Osteoblast (primary cell): ENCODE measurements at regions not wholly inside any gene's neighbourhood (a gene's known extent, or its start where the extent isn't known, plus 50 kb on each side); places are given as distances from the start of the nearest gene placed in this dataset.

Source experiments
- DNase-seq: peaks from one replicate; pipeline ENCODE4 v3.0.0; 2011; ENCODE audit warnings: low spot score, mixed read lengths; ENCODE audit not compliant: insufficient read length; ENCODE audit errors: missing footprints
- H2AFZ ChIP-seq: 2 replicates; pipeline ENCODE4 v1.6.0; 2011; ENCODE audit warnings: mild to moderate bottlenecking, low read length
- H3K27ac ChIP-seq: 2 replicates; pipeline ENCODE4 v1.5.1; 2011; ENCODE audit warnings: mild to moderate bottlenecking, low read depth, low read length, moderate library complexity
- H3K27me3 ChIP-seq: 2 replicates; pipeline ENCODE4 v1.6.0; 2012; ENCODE audit warnings: mild to moderate bottlenecking, control low read depth, inconsistent platforms, low read length, moderate library complexity; ENCODE audit not compliant: insufficient read depth
- H3K36me3 ChIP-seq: 2 replicates; pipeline ENCODE4 v1.5.1; 2011; ENCODE audit warnings: mild to moderate bottlenecking, low read length, control low read depth, moderate library complexity; ENCODE audit not compliant: insufficient read depth
- H3K4me1 ChIP-seq: 2 replicates; pipeline ENCODE4 v1.5.1; 2011; ENCODE audit warnings: mild to moderate bottlenecking, low read length, control low read depth, moderate library complexity; ENCODE audit not compliant: insufficient read depth
- H3K4me2 ChIP-seq: 2 replicates; pipeline ENCODE4 v1.6.0; 2011; ENCODE audit warnings: mild to moderate bottlenecking, low read length; ENCODE audit not compliant: insufficient read depth
- H3K4me3 ChIP-seq: fragments of 200-600 bp; sonication (generic); 3 replicates; pipeline ENCODE4 v1.5.1; 2012; ENCODE audit warnings: mild to moderate bottlenecking, low read length, inconsistent platforms; ENCODE audit not compliant: insufficient read depth
- H3K79me2 ChIP-seq: 2 replicates; pipeline ENCODE4 v1.6.0; 2012; ENCODE audit warnings: mild to moderate bottlenecking, low read length, control low read depth, inconsistent platforms; ENCODE audit not compliant: insufficient read depth
- H3K9me3 ChIP-seq: 2 replicates; pipeline ENCODE4 v1.5.1; 2011; ENCODE audit warnings: low read depth, low read length, control low read depth
- H4K20me1 ChIP-seq: 2 replicates; pipeline ENCODE4 v1.6.0; 2012; ENCODE audit warnings: mild to moderate bottlenecking, low read length, control low read depth; ENCODE audit not compliant: insufficient read depth
- CTCF ChIP-seq: IDR thresholded peaks from 2 replicates; pipeline ENCODE4 v1.5.1; 2011; ENCODE audit warnings: mild to moderate bottlenecking, low read depth, low read length, moderate library complexity; ENCODE audit errors: extremely low read depth

GRCh38 chr5:136906545-136906944 is 541.2 kb upstream of the TRPC7 start:
- Histone ChIP-seq H3K9me3 (no peaks in the 10 kb centered on the region), H3K4me3 (no peak overlapping the region)
- DNase-seq = no peak

GRCh38 chr5:136905571-136905970 is 540.2 kb upstream of the TRPC7 start:
- Histone ChIP-seq H3K4me3 (no peak overlapping the region), H3K4me1 (no peaks in the 10 kb centered on the region), H3K79me2 (no peaks in the 10 kb centered on the region), H3K27me3 (no peaks in the 10 kb centered on the region), H2AFZ (no peak overlapping the region), H3K27ac (no peak overlapping the region), H3K9me3 (no peaks in the 10 kb centered on the region), H3K36me3 (no peaks in the 10 kb centered on the region), H4K20me1 (no peaks in the 10 kb centered on the region), H3K4me2 (no peak overlapping the region)
- no peak for TF ChIP-seq CTCF
- no peak for DNase-seq

More at GRCh38 chr5:136906545-136906944, 541.2 kb upstream of the TRPC7 start:
- Histone ChIP-seq H3K4me1 (no peaks in the 10 kb centered on the region), H2AFZ (no peak overlapping the region), H3K27ac (no peak overlapping the region), H3K36me3 (no peaks in the 10 kb centered on the region), H4K20me1 (no peaks in the 10 kb centered on the region), H3K79me2 (no peaks in the 10 kb centered on the region), H3K27me3 (no peaks in the 10 kb centered on the region), H3K4me2 (no peak overlapping the region)
- no peak for TF ChIP-seq CTCF

- no peaks in the 10 kb centered on the region for H3K4me1 ChIP-seq
- no peaks in the 10 kb centered on the region for H3K79me2 ChIP-seq
- H3K36me3 ChIP-seq = no peaks in the 10 kb centered on the region
- no peaks in the 10 kb centered on the region for H4K20me1 ChIP-seq
- DNase-seq = no peak
- H3K27me3 ChIP-seq = peaks cover 17% of the 10 kb centered on the region
- no peak overlapping the region for H3K27ac ChIP-seq
- no peak for TF ChIP-seq CTCF
- H2AFZ ChIP-seq = no peak overlapping the region
- H3K4me3 ChIP-seq = no peak overlapping the region
- no peaks in the 10 kb centered on the region for H3K9me3 ChIP-seq
- no peak overlapping the region for H3K4me2 ChIP-seq
These were observed 528.7 kb upstream of the TRPC7 start for GRCh38 chr5:136894070-136894469.

GRCh38 chr5:136892000-136892399 is 526.7 kb upstream of the TRPC7 start:
- no peaks in the 10 kb centered on the region for H3K36me3 ChIP-seq
- H3K27ac ChIP-seq = no peak overlapping the region

More at GRCh38 chr5:136892000-136892399, 526.7 kb upstream of the TRPC7 start:
- no peak for DNase-seq
- TF ChIP-seq CTCF = no peak
- no peak overlapping the region for H2AFZ ChIP-seq
- H3K79me2 ChIP-seq = no peaks in the 10 kb centered on the region
- no peaks in the 10 kb centered on the region for H3K9me3 ChIP-seq
- H3K4me1 ChIP-seq = no peaks in the 10 kb centered on the region
- no peak overlapping the region for H3K4me3 ChIP-seq
- H4K20me1 ChIP-seq = no peaks in the 10 kb centered on the region
- H3K4me2 ChIP-seq = no peak overlapping the region
- H3K27me3 ChIP-seq = peaks cover 17% of the 10 kb centered on the region
